Brain pericyte (primary cell): ENCODE measurements at regions not wholly inside any gene's neighbourhood (a gene's known extent, or its start where the extent isn't known, plus 50 kb on each side); places are given as distances from the start of the nearest gene placed in this dataset.
A peak's percentile ranks its signal among the peaks of the same experiment; 100 is the strongest.
"Not testable (repeated sequence)": the region's sequence is repeated elsewhere in the genome, so short reads cannot be mapped to it uniquely, and the experiment has no call there.

Source experiments
- DNase-seq: peaks from one replicate; pipeline ENCODE4 v3.0.0-alpha.2; 2012; ENCODE audit warnings: low read depth, low spot score

DNA sequence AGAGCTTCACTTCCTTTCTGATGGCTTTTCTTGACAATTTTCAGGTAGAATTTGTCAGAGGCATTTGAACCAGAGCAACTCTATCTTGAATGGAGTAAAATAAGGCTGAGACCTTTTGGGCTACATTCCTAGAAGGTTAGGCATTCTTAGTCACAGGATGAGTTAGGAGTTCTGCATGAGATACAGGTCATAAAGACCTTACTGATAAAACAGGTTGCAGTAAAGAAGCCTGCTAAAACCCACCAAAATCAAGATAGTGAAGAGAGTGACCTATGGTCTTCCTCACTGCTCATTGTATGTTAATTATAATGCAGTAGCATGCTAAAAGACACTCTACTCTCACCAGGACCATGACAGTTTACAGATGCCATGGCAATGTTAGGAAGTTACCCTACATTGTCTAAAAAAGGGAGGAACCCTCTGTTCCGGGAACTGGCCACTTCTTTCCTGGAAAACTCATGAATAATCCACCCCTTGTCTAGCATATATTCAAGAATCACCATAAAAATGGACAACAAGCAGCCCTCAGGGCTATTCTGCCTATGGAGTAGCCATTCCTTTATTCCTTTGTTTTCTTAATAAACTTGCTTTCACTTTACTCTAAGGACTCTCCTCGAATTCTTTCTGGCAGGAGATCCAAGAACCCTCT lies 1519.7 kb upstream of the TENM4 start:
- no peak for DNase-seq

DNA sequence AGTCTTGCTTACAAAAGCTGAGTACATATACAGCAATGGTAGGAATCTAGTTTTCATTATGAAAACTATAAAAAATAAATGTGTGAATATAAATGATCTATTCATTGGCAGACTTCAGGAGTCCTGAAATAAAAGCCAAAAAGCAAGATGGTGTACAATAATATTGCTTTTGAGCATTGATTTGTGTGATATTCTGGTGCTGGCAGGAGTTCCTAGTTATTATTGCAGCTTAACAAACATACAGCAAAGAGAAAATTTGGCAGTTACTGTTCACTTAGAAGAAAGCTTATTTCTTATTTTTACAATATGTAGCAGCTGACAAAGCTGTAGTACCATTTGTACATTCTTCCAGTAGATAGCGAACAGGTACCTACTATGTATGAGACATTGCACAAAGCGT lies 1518.9 kb upstream of the TENM4 start:
- no peak for DNase-seq

DNA sequence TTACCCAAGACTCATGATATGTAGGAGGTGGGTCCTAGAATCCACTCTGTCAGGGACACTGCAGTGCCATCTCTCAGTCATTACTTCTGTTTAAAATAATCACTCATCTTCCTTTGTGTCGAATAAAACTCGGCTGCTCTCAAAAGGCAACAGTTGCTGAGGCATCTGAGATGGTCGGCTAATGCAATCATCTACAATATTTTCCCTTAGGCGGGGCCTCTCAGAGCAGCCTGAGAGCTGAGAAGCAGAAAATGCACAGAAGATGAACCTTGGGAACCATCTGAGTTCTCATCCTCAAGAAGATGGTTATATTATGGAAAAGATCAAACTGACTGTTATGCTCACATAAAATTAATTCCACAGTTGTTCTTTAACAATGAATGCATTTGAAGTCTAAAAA lies 1518.2 kb upstream of the TENM4 start:
- no peak for DNase-seq

DNA sequence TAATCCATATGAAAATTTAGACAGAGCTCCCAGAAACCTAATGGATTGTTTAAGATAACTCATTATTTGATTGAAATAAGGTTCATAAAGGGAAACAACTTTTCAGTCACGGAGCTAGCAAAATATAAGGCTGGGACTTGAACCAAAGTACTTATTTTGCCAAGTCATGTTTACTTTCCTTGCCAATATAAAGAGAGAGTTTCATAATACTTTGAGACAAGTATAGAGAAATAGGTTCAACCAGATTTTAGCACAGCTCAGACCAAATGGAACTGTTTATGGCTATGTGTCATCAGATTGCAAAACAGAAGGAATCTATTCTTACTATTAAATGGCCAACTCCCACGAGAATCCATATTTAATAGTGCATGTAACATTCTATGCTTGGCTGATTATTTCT lies 1517.5 kb upstream of the TENM4 start:
- peak; percentile 21 for DNase-seq

DNA sequence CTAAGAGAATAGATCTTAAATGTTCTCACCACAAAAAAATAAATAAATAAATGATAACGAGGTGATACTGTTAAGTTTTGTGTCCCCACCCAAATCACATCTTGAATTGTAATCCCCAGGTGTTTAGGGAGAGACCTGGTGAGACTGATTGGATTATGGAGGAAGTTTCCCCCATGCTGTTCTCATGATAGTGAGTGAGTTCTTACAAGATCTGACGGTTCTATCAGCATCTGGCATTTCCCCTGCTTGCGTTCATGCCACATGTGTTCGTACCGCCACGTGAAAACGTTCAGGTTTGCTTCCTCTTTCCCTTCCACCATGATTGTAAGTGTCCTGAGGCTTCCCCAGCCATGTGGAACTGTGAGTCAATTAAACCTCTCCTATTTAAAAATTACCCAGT lies 1514.8 kb upstream of the TENM4 start:
- DNase-seq = no peak

DNA sequence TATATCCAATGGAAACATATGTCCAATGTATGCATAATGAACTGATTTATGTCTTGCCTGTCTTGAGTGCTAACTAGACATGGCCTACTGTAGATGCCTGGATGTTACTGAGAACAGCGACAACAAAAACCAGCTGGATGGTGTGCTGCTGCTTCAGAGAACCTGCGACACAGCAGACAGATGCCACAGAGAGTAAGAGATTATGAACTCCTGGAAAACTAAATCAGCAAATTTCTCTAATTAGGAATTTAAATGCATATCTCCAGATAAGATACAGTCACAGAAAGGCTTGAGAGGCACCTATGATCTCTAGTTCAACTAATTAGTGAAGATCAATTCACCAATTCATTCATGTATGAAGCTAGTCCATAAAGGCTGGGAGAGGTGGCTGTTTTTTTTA lies 1508.0 kb upstream of the TENM4 start:
- DNase-seq = no peak

DNA sequence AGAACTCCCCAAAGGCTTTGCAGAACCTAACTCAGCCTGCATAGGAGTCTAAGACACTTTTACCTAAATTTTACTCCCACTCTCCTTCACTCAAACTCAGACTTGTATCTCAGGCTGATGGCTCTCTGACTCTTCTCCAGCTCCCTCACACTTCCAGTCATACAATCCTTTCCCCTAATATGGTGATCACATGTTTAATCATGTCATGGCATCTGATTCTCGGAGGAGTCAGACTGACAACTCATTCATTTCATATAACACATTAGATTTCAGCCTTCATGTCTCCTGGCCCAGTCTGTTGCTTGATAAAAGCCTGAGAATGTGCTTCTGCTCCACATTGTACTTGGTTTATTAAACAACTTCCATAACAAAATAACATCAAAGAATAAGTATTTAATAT lies 1503.9 kb upstream of the TENM4 start:
- no peak for DNase-seq

DNA sequence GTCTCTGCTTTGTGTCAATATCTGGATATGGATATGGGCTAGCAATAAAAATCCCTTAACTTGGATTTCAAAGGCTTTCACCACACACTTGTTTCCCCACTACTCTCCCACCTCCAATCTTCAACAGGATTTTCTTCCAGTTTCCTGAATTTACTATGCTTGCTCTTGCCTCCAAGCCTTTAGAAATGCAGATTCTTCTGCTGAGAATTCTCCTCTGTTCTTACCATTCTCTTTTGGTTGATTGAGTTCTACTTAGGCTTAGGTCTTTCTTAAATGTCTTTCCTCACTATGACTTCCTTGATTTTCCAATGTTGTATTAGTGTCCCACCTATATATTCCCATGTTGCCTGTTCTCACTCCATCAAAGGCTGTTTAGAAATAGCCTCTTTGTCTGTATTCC lies 1502.4 kb upstream of the TENM4 start:
- DNase-seq = no peak

DNA sequence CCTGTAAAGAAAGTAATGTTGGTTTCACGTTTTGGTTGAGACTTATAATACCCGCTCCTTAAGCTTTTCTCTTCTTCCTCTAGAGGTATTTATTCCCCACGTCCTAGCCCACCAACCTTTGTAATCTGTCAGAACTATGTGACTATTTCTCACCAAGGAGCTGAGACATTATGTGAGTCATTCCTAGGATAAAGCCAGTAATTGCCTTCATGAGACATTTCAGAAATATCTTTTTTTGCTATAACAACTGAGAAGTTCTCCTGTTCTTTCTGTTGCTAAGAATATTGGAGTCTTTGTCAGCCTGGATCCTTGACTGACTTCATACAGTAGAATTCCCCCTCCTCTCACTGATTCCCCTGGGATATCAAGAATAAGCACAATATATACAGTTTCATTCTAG lies 1497.0 kb upstream of the TENM4 start:
- no peak for DNase-seq

DNA sequence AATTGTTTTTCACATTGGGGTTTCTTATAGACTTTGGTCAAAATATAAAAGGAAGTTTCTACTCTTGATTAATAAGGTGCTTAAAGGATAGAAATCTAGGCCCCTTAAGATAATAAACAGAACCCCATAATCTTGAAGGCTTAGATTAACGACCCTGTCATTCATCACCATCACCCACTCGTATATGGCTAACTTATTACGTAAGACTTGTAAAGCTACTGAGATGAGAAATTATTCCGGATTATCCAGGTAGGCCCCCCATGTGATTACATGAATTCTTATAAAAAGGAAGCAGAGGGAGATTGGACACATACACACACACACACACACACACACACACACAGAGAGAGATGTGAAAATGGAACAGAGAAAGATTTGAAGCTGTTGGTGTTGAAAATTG lies 1489.2 kb upstream of the TENM4 start:
- DNase-seq = no peak

DNA sequence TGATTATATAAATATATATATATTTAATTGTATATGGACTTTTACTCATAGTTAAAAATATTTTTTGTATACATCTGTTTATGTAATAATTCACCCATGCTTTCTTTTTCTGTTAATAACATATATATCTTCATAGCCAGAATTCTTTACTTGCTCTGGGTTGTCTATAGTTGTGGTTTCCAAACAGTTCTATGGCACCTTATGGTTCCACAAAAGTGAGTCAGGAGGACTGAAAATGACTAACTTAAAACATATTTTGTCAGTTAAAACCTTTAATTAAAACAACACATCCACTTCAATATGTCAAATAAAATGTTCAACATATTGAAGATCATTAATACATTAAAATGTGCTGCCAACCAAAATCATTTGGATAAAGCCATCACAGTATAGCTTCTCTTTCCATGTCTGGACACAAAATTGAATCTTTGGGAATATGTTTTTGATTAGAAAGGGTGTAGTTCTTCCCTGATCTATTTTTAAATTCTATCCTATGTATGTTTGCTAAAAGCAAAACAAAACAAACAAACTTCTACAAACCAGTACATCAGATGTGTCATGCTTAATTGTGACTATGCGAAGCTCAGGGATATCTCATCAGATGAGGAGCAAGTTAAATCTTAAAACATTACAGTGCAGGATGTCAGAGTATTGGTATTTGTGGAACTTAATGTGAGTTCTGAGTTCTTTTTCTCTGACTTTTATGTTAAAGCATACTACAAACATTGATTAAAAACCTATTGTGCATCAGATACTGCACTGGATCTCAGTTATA lies 1488.4 kb upstream of the TENM4 start:
- DNase-seq = no peak

DNA sequence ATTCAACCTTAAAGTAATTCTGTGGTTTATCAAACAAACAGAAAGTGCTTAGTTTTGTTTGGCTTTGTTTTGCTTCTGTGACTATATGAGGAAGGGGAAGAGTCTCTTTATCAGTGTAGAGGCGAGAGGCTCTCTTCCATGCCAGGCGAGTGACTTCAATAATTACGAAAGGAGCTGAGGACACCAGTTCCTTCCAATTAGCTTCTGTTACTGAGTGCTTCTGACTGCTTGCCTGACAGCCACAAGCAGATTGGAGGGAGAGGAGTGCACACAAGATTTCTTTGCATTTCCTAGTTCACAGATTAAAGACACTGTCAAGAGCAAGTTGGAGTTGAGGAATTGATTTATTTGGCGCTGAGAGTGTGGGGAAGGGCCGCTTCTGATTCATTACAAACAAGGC lies 1484.5 kb upstream of the TENM4 start:
- no peak for DNase-seq

DNA sequence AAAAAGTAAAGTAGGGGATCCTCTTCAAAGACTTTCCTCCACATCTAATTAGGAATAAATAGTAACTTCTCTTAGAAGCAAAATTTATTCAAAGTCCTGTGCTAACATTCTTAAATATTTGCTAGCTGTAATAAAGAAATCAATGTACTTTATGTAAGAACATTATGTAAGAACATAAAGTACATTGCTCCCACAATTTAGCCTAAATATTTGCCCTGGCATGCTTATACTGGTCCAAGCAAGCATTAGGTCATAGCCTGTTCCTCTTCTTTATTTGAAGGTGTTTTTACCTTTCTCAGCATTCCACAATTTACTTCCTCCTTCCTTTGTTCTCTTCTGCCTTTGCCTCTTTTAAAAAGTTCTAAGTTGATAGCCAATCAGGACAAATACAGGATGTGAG lies 1480.5 kb upstream of the TENM4 start:
- DNase-seq = not testable (repeated sequence)

DNA sequence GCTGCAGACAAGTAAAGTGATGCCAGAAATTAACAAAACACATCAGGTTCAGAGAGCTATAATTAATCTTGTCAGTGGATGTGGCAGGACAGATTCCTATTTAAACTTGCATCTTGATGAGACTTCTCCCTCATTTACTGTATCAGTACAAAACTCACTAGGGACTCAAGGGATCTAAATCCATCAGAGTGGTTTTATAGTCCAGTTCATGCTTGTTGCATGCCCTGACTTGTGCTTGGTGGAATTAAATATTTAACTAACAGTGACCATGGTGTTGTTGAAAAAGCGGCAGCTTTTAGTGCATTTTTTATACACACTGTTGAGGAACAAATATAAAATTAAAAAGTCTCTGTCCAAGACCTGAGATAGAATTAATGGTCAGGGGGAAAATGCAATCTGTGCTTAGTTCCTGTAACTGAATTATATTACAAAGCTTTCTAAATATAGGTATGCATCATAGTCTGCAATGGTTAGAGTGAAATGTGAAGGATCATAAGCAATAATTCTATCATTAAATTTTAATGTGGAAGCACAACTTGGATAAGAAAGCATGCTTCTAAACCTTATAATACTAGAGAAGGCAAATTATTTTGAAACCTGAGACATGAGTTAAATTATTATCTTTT lies 1475.5 kb upstream of the TENM4 start:
- DNase-seq = no peak

DNA sequence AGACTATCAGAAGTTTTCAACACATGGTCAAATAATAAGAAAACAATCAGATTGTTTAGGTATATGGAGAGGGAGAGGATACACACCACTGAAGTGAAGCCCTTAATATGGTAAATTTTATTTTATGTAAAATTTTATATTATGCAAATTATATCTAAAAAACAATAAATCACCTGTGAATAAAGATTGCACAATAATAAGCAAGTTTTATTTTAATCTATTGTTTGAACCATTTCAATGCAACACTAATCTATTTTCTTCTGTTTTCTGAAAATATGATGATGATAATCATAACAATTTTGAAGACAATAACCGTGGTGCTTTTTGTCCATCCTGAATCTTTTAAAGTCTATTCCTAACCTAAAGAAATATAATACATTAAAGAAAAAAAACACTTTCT lies 1473.5 kb upstream of the TENM4 start:
- DNase-seq = no peak

DNA sequence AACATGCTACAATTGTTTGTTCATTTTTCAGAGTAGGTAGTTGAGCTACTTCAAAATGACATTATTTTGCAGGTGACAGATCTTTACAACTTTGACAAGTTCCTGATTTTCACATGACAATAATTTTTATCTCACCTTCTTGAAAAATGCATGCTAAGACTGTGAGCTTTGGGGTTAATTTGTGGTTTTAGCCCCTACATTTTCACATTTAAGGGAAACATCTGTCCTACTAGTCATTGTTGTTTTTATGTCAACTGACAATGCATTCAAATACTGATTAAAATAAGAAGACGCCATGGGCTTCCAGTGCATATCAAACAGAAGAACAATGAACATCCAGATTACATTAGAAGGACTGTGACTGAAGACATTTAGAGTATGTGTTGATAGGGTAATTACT lies 1470.8 kb upstream of the TENM4 start:
- DNase-seq = no peak

DNA sequence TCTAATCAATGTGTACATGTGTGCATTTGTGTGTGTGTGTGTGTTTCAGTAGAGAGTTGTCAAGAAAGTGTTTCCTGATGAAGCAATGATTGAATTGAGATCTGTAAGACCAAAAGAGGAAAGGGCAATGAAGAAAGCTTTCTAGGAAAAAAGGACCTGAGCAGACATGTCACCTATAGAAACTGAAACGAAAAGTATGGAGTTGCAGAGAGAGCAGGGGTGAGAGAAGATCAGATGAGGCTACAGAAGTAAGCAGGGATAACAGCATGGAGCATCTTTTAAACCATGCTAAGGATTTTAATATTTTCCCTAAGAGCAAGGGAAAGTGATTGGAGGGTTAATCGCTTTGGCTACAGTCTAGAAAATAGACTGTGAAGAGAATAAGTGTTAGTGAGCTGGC lies 1459.4 kb upstream of the TENM4 start:
- no peak for DNase-seq

DNA sequence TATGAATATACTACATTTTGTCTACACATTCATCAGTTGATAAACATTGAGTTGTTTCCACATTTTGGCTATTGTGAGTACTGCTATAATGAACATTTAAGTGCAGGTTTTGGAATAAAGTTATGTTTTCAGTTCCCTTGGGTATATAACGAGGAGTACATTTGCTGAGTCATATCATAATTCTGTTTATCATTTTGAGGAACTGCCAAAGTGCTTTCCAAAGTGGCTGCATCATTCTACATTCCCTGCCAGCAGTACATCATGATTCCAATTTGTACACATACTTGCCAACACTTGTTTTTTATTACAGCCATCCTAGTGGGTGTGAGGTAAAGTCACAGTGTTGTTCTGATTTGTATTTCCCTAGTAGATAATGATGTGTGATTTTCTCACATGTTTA lies 1458.6 kb upstream of the TENM4 start:
- DNase-seq = peak; percentile 2

DNA sequence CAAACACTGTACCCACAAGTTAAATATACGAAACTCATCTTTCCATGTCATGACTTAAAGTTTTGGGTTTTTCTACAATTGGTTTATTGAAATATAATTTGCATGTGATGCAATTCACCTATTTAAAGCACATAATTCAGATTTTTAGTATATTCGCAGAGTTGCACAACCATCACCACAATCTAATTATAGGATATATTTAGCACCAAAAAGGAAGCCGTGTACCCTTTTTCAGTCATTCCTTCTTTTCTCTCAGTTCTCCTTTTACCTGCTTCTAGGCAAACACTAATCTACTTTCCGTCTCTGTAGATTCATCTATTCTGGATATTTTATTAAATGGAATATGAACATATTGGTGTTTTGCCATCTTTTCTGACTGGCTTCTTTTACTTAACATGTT lies 1458.1 kb upstream of the TENM4 start:
- no peak for DNase-seq

DNA sequence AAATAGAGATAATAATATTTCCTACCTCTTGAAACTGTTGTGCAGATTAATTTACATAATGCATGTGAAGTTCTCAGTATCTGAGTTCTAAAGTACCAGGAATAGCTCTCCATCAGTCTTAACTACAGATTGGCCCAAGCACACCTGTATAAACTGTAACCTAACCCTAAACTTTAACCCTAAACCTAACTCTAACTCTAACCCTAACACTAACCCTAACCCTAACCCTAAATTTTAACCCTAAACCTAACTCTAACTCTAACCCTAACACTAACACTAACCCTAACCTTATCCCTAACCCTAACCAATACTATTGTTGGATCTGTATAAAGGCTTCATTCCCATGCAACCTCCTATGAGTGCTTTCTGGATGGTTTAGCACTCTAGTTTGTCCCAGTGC lies 1445.9 kb upstream of the TENM4 start:
- DNase-seq = no peak

DNA sequence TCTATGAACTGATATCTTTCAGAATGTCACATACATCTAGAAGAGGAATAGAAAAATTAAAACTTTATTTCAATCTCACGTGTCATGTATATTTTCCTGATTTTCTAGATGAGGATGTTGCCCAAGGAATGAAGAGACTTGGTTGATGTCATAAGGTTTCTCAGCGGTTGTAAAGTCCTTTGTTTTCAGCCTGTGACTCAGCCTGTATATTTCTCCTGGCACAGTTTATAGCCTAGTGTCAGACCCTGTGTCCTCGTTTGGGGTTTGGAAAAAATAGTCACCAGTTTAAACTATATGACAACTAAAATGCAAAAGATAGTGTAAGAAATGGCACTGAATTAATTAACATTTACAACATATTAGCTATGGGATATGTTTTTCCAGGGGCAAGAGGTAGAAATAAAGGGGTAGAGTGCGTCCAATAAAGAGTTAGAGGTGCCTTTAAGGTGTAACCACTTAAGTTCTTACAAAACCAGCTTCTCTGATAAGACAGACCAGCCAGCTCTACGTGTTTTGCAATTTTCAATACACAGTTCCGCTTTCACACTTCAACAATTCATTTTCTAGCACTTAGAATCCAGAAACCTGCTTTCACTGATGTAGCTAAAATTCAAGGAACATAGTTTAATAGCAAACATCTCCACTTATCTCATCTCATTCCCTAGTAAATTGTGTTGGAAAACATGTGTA lies 1432.6 kb upstream of the TENM4 start:
- DNase-seq = no peak

DNA sequence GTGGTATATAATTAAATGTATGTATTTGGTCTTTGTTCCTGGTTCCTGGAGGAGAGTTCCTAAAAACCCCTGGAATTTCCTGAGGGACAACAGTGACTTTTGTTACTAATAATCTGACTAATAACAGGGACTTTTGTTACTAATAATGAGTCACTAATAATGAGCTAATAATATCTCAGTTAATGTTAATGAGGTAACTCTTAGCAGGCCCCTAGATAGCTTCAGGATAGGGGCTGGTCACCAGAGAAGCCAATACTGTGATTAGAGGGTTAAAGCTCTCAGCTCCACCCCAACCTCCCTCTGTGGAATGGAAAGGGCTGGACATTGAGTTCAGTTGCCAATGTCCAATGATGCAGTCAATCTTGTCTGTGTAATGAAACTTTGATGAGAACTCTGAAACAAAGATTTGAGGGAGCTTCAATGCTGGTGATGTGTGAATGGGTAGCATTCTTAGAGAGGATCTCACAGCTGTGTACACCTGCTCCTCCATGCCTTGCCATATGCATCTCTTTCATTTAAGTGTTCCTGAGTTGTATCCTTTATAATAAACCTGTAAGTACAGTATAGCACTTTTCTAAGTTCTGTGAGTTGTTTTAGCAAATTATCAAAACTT lies 1431.4 kb upstream of the TENM4 start:
- DNase-seq = no peak
